Hepatocyte (in vitro differentiated cells): ENCODE measurements at regions not wholly inside any gene's neighbourhood (a gene's known extent, or its start where the extent isn't known, plus 50 kb on each side); places are given as distances from the start of the nearest gene placed in this dataset.

ENCODE experiments used
- EZH2 ChIP-seq: fragments of 200-600 bp; sonication (generic); IDR thresholded peaks from 2 replicates; pipeline ENCODE4 v1.6.1; 2016; ENCODE audit warnings: antibody characterized with exemption, mild to moderate bottlenecking, borderline replicate concordance
- EZH2phosphoT487 ChIP-seq: fragments of 200-600 bp; sonication (generic); IDR thresholded peaks from one replicate; pipeline ENCODE4 v1.6.1; 2018; ENCODE audit warnings: antibody characterized with exemption, mild to moderate bottlenecking, low read depth, moderate library complexity; ENCODE audit not compliant: unreplicated experiment, severe bottlenecking
- TF ChIP-seq, protein P1 (sequence below): fragments of 200-600 bp; sonication (generic); IDR thresholded peaks from 2 replicates; pipeline ENCODE4 v1.5.1; 2016; ENCODE audit warnings: antibody characterized with exemption, mild to moderate bottlenecking; ENCODE audit not compliant: poor library complexity

DNA sequence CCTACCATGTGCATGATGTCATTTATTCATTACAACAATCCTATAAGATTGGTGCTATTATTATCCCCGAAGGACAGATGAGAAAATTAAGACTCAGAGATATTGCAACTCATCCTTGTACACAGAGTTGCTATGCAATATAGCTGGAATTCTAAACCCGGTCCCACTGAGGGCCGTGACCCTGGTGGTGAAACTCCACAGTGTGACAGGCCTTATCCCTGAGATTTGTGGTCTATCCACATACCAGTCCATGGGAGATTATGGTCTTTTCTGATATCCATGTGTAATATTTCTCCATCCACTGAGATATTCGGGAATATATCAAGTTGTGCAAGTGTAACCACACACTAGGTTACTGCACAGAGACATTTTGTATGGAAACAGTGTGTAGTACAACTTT lies 305.2 kb downstream of the TXNL1 start:
- no peak for TF ChIP-seq EZH2
- TF ChIP-seq EZH2phosphoT487, result no peak
- TF ChIP-seq, protein P1, sequence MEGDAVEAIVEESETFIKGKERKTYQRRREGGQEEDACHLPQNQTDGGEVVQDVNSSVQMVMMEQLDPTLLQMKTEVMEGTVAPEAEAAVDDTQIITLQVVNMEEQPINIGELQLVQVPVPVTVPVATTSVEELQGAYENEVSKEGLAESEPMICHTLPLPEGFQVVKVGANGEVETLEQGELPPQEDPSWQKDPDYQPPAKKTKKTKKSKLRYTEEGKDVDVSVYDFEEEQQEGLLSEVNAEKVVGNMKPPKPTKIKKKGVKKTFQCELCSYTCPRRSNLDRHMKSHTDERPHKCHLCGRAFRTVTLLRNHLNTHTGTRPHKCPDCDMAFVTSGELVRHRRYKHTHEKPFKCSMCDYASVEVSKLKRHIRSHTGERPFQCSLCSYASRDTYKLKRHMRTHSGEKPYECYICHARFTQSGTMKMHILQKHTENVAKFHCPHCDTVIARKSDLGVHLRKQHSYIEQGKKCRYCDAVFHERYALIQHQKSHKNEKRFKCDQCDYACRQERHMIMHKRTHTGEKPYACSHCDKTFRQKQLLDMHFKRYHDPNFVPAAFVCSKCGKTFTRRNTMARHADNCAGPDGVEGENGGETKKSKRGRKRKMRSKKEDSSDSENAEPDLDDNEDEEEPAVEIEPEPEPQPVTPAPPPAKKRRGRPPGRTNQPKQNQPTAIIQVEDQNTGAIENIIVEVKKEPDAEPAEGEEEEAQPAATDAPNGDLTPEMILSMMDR, result no peak
